Glomerular endothelial cell (primary cell): ENCODE measurements at regions not wholly inside any gene's neighbourhood (a gene's known extent, or its start where the extent isn't known, plus 50 kb on each side); places are given as distances from the start of the nearest gene placed in this dataset.

Experiments used
- DNase-seq: peaks from one replicate; pipeline ENCODE4 v3.0.0-alpha.2; 2011; ENCODE audit warnings: low read depth, low spot score; ENCODE audit errors: extremely low read depth

GRCh38 chr4:26132858-26133257 lies 188.0 kb upstream of the RBPJ start:
- no peak for DNase-seq

GRCh38 chr4:26133840-26134239 lies 187.0 kb upstream of the RBPJ start:
- no peak for DNase-seq

GRCh38 chr4:26135331-26135730 lies 185.5 kb upstream of the RBPJ start:
- no peak for DNase-seq

GRCh38 chr4:26136615-26137014 lies 184.2 kb upstream of the RBPJ start:
- no peak for DNase-seq

- no peak for DNase-seq
Measured at GRCh38 chr4:26137288-26137687, 183.5 kb upstream of the RBPJ start.

GRCh38 chr4:26139310-26139924 lies 181.4 kb upstream of the RBPJ start:
- no peak for DNase-seq

- no peak for DNase-seq
Measured at GRCh38 chr4:26140150-26140898, 180.5 kb upstream of the RBPJ start.

- DNase-seq: no peak
Measured at GRCh38 chr4:26141051-26141721, 179.6 kb upstream of the RBPJ start.

GRCh38 chr4:26141911-26142638 lies 178.7 kb upstream of the RBPJ start:
- DNase-seq: no peak

- no peak for DNase-seq
Measured at GRCh38 chr4:26144526-26145155, 176.2 kb upstream of the RBPJ start.

- no peak for DNase-seq
Measured at GRCh38 chr4:26145212-26145611, 175.6 kb upstream of the RBPJ start.

GRCh38 chr4:26148927-26149326 lies 171.9 kb upstream of the RBPJ start:
- DNase-seq: no peak

- no peak for DNase-seq
Measured at GRCh38 chr4:26150948-26151347, 169.9 kb upstream of the RBPJ start.

GRCh38 chr4:26151615-26152014 lies 169.2 kb upstream of the RBPJ start:
- DNase-seq: no peak

GRCh38 chr4:26152056-26152455 lies 168.8 kb upstream of the RBPJ start:
- no peak for DNase-seq

GRCh38 chr4:26157541-26157940 lies 163.3 kb upstream of the RBPJ start:
- DNase-seq: no peak

- no peak for DNase-seq
Measured at GRCh38 chr4:26160591-26160990, 160.2 kb upstream of the RBPJ start.

GRCh38 chr4:26161030-26161824 lies 159.6 kb upstream of the RBPJ start:
- DNase-seq: no peak

GRCh38 chr4:26162101-26162500 lies 158.7 kb upstream of the RBPJ start:
- DNase-seq: no peak
